GM12878 (cell line): ENCODE measurements at regions not wholly inside any gene's neighbourhood (a gene's known extent, or its start where the extent isn't known, plus 50 kb on each side); places are given as distances from the start of the nearest gene placed in this dataset.

Source experiments
- ATAC-seq: fragments of 200-7000 bp; cut with Tn5 transposase; 3 replicates; pipeline ENCODE4 v1.9.1; 2020; ENCODE audit warnings: mild to moderate bottlenecking, moderate library complexity
- BruUV-seq: library from RNA; stranded (reverse); fragments of 400-500 nt; replicated peaks from 2 replicates; lab custom pipeline; 2021; lab: Mats Ljungman, UMichigan
- CTCF ChIA-PET: fragments of 300-600 bp; sonication (Branson Sonifier 250); formaldehyde crosslinking; extraction: SDS; loops from one replicate; lab custom pipeline; 2021; ENCODE audit warnings: inconsistent platforms; lab: Yijun Ruan, JAX
- POLR2A ChIA-PET: fragments of 350-600 bp; formaldehyde crosslinking; extraction: SDS; loops from one replicate; lab custom pipeline; 2021; ENCODE audit warnings: inconsistent platforms; lab: Charles Lee
- RAD21 ChIA-PET: fragments of 300-600 bp; sonication (Branson Sonifier 250); formaldehyde crosslinking; loops from one replicate; lab custom pipeline; 2023; ENCODE audit warnings: antibody characterized with exemption; ENCODE audit not compliant: unreplicated experiment; lab: Charles Lee
- SMC1A ChIA-PET: fragments of 300-600 bp; sonication (Branson Sonifier 250); formaldehyde crosslinking; loops from one replicate; lab custom pipeline; 2023; ENCODE audit not compliant: unreplicated experiment, uncharacterized antibody; lab: Charles Lee
- DNase-seq: peaks from one replicate; pipeline ENCODE4 v3.0.0-alpha.2; 2011; ENCODE audit warnings: low read depth, low spot score
- FAIRE-seq: peaks from 3 replicates; lab custom pipeline; 2011; peaks lifted over from hg19 to GRCh38; lab: Jason Lieb, UNC
- H2AFZ ChIP-seq: 2 replicates; pipeline ENCODE4 v1.6.0; 2011; ENCODE audit warnings: low read depth, low read length, control low read depth; ENCODE audit not compliant: control insufficient read depth
- H3K27ac ChIP-seq: 2 replicates; pipeline ENCODE4 v1.5.1; 2011; ENCODE audit warnings: control low read depth; ENCODE audit not compliant: control insufficient read depth, insufficient read depth
- H3K27me3 ChIP-seq, 2 experiments: replicated peaks in 1 of 2; 2 replicates each; pipeline versions ENCODE4 v1.6.0 to v1.6.1; 2011; ENCODE audit warnings: low read length in 1 of 2; ENCODE audit not compliant: control insufficient read depth in 2 of 2, insufficient read depth in 2 of 2
- H3K36me3 ChIP-seq, 2 experiments: 2 replicates each; pipeline ENCODE4 v1.5.1; 2011; ENCODE audit warnings: low read length in 1 of 2; ENCODE audit not compliant: control insufficient read depth in 2 of 2, insufficient read depth in 2 of 2
- H3K4me1 ChIP-seq: 2 replicates; pipeline ENCODE4 v1.6.1; 2011; ENCODE audit warnings: mild to moderate bottlenecking, low read length, moderate library complexity, mixed read lengths; ENCODE audit not compliant: control insufficient read depth, insufficient read depth
- H3K4me2 ChIP-seq: 2 replicates; pipeline ENCODE4 v1.6.0; 2011; ENCODE audit warnings: control low read depth; ENCODE audit not compliant: control insufficient read depth, insufficient read depth
- H3K4me3 ChIP-seq: fragments of 200-600 bp; sonication (generic); 2 replicates; pipeline ENCODE4 v1.5.1; 2016
- H3K79me2 ChIP-seq: 2 replicates; pipeline ENCODE4 v1.6.0; 2011; ENCODE audit warnings: low read length; ENCODE audit not compliant: control insufficient read depth, insufficient read depth
- H3K9ac ChIP-seq: 2 replicates; pipeline ENCODE4 v1.8.0; 2011; ENCODE audit warnings: low read length, control low read depth, mixed read lengths; ENCODE audit not compliant: control insufficient read depth, insufficient read depth
- H3K9me3 ChIP-seq: replicated peaks from 3 replicates; pipeline ENCODE4 v1.5.1; 2011; ENCODE audit warnings: mild to moderate bottlenecking, low read length; ENCODE audit not compliant: control insufficient read depth, insufficient read depth
- H4K20me1 ChIP-seq: 2 replicates; pipeline ENCODE4 v1.6.0; 2011; ENCODE audit not compliant: control insufficient read depth, insufficient read depth
- ESRRA ChIP-seq: IDR thresholded peaks from 2 replicates; pipeline ENCODE4 v1.6.1; 2012; ENCODE audit warnings: mild to moderate bottlenecking, low read length, improper control_type of control experiment
- POLR2AphosphoS5 ChIP-seq: IDR thresholded peaks from 2 replicates; pipeline ENCODE4 v1.6.1; 2011; ENCODE audit warnings: mild to moderate bottlenecking, low read length, inconsistent platforms
- POU2F2 ChIP-seq: IDR thresholded peaks from 3 replicates; pipeline ENCODE4 v1.6.1; 2011; ENCODE audit warnings: low read depth, mild to moderate bottlenecking, low read length, borderline replicate concordance
- RUNX3 ChIP-seq: IDR thresholded peaks from 2 replicates; pipeline ENCODE4 v1.6.1; 2012; ENCODE audit warnings: low read length, inconsistent platforms
- SPI1 ChIP-seq: IDR thresholded peaks from 2 replicates; pipeline ENCODE4 v1.6.1; 2011; ENCODE audit warnings: low read depth, mild to moderate bottlenecking, low read length, moderate library complexity, borderline replicate concordance; ENCODE audit not compliant: insufficient read depth
- STAT1 ChIP-seq: fragments of 450-650 bp; conservative IDR thresholded peaks from 2 replicates; pipeline ENCODE4 v1.6.1; 2014; ENCODE audit warnings: antibody characterized with exemption, mild to moderate bottlenecking
- WGBS: methylation state at CpG from one replicate; pipeline ENCODE4 v1.1.6; 2016; ENCODE audit warnings: low lambda C conversion rate; ENCODE audit not compliant: insufficient replicate concordance, insufficient coverage; ENCODE audit errors: missing lambda C conversion rate; 5-methylcytosine and 5-hydroxymethylcytosine counted together
- in situ Hi-C: fragments of 300-500 bp; cut with MboI; formaldehyde crosslinking; loops from 9 replicates; pipeline ENCODE4 v1.14.3; 2018; ENCODE audit warnings: mixed read lengths
- intact Hi-C: fragments of 100-400 bp; cut with micrococcal nuclease; formaldehyde crosslinking; loops from one replicate; pipeline ENCODE4 v1.14.2; 2022; ENCODE audit not compliant: unreplicated experiment

DNA sequence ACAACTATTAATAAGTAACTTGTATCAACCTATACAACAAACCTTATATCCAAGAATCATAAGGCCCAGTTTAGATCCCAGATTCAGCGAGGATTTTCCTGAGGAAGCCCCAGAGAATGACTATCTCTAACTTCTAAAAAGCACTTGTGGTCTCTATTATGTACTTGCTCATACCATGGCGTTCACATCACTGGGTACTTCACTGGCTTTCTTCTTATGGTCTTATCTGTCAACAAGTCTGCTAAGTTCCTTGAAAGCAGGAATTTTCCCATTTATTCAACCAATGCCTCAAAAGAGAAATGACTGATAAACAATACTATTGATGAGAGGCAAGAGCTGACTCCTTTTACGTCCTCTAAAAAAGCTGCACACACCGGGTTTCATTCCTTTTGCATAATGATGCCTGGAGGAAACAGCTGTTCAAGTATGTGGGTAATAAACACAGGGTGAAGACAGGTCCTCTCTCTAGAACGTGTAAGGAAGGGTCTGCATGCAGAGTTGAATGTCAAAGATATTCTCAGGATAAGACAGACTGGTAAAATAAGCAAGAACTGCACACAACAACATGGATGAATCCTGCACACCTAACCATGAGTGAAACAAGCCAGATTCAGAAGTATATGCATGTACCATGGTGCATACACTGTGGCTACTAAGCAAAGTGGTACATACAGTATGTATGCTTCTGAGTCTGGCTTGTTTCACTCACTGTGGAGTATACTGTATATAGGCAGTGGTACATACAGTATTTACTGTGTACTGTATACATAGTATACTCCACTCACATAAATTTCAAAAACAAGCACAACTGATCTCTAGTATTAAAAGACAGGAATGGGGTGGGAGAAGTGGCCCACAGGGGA lies 408.7 kb downstream of the SHQ1 start:
- peak; percentile 63; the same call in 1 of the 3 replicates for TF ChIP-seq POU2F2
- TF ChIP-seq ESRRA: no peak
- Histone ChIP-seq H3K4me2 (peak overlapping the region; percentile 58), H3K36me3 (peaks cover 0 to 8% of the 10 kb centered on the region in 2 experiments; a peak in 3 of 4 replicates), H3K9ac (no peak overlapping the region), H3K27me3 (no peaks in the 10 kb centered on the region), H3K27ac (no peak overlapping the region), H3K79me2 (peaks cover 71% of the 10 kb centered on the region), H3K4me1 (peaks cover 26% of the 10 kb centered on the region), H3K9me3 (no peaks in the 10 kb centered on the region), H2AFZ (no peak overlapping the region), H3K4me3 (no peak overlapping the region), H4K20me1 (peaks cover 10% of the 10 kb centered on the region)
- ChIA-PET RAD21 (interaction anchor here (1.5 kb wide), 1 partner anchor 12 kb away, joined by 4 read pairs; no protein-coding TSS in a partner anchor), CTCF (interaction anchor here (2.2 kb wide), 1 partner anchor 14 kb away, joined by 6 read pairs; no protein-coding TSS in a partner anchor), POLR2A (no interaction called here), SMC1A (interaction anchor here (1.4 to 1.8 kb wide), 3 partner anchors 12 to 28 kb away, joined by 3 to 4 read pairs (median 3); no protein-coding TSS in a partner anchor)
- no TSS peak for BruUV-seq
- intact Hi-C loops (loop anchor here (5.0 to 10.0 kb wide), 6 partner anchors 143 to 565 kb away; no protein-coding TSS in a partner anchor), in situ Hi-C loops (no loop called here)
- DNase-seq: no peak
- no peak for FAIRE-seq
- 37% methylated on average over 5 of the region's 5 CpGs for WGBS
- peak; percentile 49 for ATAC-seq

DNA sequence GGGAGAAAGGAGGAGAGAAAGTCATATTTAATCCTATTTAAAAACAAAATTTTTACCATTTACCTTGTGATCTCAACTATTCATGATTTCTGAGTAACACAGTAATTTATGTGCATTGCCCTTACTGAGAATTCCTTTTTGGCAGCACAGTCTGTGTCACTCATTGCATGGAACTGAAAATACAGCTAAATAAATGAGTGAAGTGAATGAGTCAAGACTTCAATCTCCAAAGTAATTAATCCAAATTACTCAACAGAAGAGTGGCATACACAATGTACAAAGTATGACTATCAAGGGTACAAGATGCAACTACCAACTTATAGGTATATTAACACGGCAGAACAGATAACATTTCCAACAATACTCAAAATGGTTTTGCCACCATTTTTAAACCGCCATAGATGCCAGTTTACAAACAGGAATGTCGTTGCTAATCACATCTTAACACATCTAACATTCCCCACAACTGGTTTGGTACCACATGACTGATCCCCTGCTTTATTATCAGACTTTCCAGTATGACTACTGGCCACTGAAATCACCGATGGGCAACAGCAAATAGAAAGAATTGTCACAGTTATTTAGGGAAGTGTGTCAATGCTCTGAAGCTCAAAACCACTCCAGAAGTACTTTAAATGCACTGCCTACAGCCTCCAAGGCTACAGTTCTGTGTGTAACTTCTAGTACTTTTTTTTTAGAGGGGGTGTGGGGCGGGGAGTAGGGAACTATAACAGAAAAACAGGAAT lies 410.4 kb downstream of the SHQ1 start:
- no peak for ATAC-seq
- intact Hi-C loops (loop anchor here (10.0 kb wide), 1 partner anchor 317 kb away; no protein-coding TSS in a partner anchor), in situ Hi-C loops (no loop called here)

More for the DNA sequence above, 410.4 kb downstream of the SHQ1 start:
- H3K27ac ChIP-seq: no peak overlapping the region
- no peak overlapping the region for H3K9ac ChIP-seq
- ChIA-PET POLR2A (no interaction called here), RAD21 (no interaction called here), CTCF (no interaction called here), SMC1A (interaction anchor here (0.6 to 1.4 kb wide), 3 partner anchors 9 to 10 kb away, joined by 3 read pairs; no protein-coding TSS in a partner anchor)
- H3K4me1 ChIP-seq: peaks cover 26% of the 10 kb centered on the region
- peaks cover 10% of the 10 kb centered on the region for H4K20me1 ChIP-seq
- no peak for FAIRE-seq
- H2AFZ ChIP-seq: no peak overlapping the region
- no peak overlapping the region for H3K4me2 ChIP-seq
- no peaks in the 10 kb centered on the region for H3K9me3 ChIP-seq
- no peak overlapping the region for H3K4me3 ChIP-seq
- H3K79me2 ChIP-seq: peaks cover 61% of the 10 kb centered on the region
- TF ChIP-seq RUNX3: 0 out of 2 replicates have a peak, but pooled peaks have one; percentile 6
- TF ChIP-seq SPI1: peak; percentile 27; the same call in 1 of the 2 replicates
- TF ChIP-seq STAT1: no peak
- 0 out of 2 replicates have a peak, but pooled peaks have one; percentile 25 for TF ChIP-seq POLR2AphosphoS5
- no TSS peak for BruUV-seq
- no peaks in the 10 kb centered on the region for H3K27me3 ChIP-seq
- no peak for DNase-seq
- 79% methylated on average over 5 of the region's 5 CpGs for WGBS
- H3K36me3 ChIP-seq: peaks cover 0 to 8% of the 10 kb centered on the region in 2 experiments; a peak in 3 of 4 replicates
